Neural cell (in vitro differentiated cells): ENCODE measurements at regions not wholly inside any gene's neighbourhood (a gene's known extent, or its start where the extent isn't known, plus 50 kb on each side); places are given as distances from the start of the nearest gene placed in this dataset.

Experiments
- H2AFZ ChIP-seq: fragments of 200-600, 300-800 bp; sonication (generic), shearing (Covaris generic); 2 replicates; pipeline ENCODE4 v1.6.0; 2014; ENCODE audit warnings: low read depth, mild to moderate bottlenecking, antibody characterized with exemption, low read length, moderate library complexity
- H3F3A ChIP-seq: fragments of 200-600 bp; shearing (Covaris generic); 2 replicates; pipeline ENCODE4 v1.6.1; 2016; ENCODE audit warnings: mild to moderate bottlenecking, moderate library complexity, mixed read lengths, antibody characterized with exemption, low read length; ENCODE audit not compliant: insufficient read depth, poor library complexity, severe bottlenecking
- H3K27ac ChIP-seq: fragments of 200-600, 300-800 bp; sonication (generic), shearing (Covaris generic); 2 replicates; pipeline ENCODE4 v1.5.1; 2014; ENCODE audit warnings: mild to moderate bottlenecking, low read length, moderate library complexity
- H3K27me3 ChIP-seq: fragments of 300-800, 200-600 bp; sonication (generic), shearing (Covaris generic); 2 replicates; pipeline ENCODE4 v1.6.0; 2014; ENCODE audit warnings: mild to moderate bottlenecking, low read depth, low read length, moderate library complexity; ENCODE audit not compliant: insufficient read depth
- H3K36me3 ChIP-seq: fragments of 300-800, 200-600 bp; sonication (generic), shearing (Covaris generic); 2 replicates; pipeline ENCODE4 v1.5.1; 2014; ENCODE audit warnings: mild to moderate bottlenecking, antibody characterized with exemption, low read length, moderate library complexity; ENCODE audit not compliant: insufficient read depth
- H3K4me2 ChIP-seq: fragments of 300-800, 200-600 bp; sonication (generic), shearing (Covaris generic); 2 replicates; pipeline ENCODE4 v1.6.0; 2014; ENCODE audit warnings: mild to moderate bottlenecking, low read length
- H3K4me3 ChIP-seq: fragments of 300-800, 200-600 bp; sonication (generic), shearing (Covaris generic); 2 replicates; pipeline ENCODE4 v1.5.1; 2014; ENCODE audit warnings: mild to moderate bottlenecking, low read length, moderate library complexity
- H3K79me2 ChIP-seq: fragments of 200-600 bp; shearing (Covaris generic); replicated peaks from 2 replicates; pipeline ENCODE4 v1.6.0; 2014; ENCODE audit warnings: mild to moderate bottlenecking, low read length, moderate library complexity; ENCODE audit not compliant: insufficient read depth
- H3K9ac ChIP-seq: fragments of 300-800, 200-600 bp; sonication (generic), shearing (Covaris generic); 2 replicates; pipeline ENCODE4 v1.6.1; 2016; ENCODE audit warnings: mild to moderate bottlenecking, low read length, mixed read lengths
- H3K9me2 ChIP-seq: fragments of 200-600 bp; shearing (Covaris generic); 2 replicates; pipeline ENCODE4 v1.6.1; 2016; ENCODE audit warnings: mild to moderate bottlenecking, low read length, mixed read lengths; ENCODE audit not compliant: insufficient read depth
- H3K9me3 ChIP-seq: fragments of 200-600, 300-800 bp; sonication (generic), shearing (Covaris generic); 2 replicates; pipeline ENCODE4 v1.6.1; 2016; ENCODE audit warnings: mild to moderate bottlenecking, mixed run types, low read length, moderate library complexity, mixed read lengths
- H4K20me1 ChIP-seq: fragments of 200-600 bp; shearing (Covaris generic); 2 replicates; pipeline ENCODE4 v1.6.1; 2016; ENCODE audit warnings: mild to moderate bottlenecking, mixed run types; ENCODE audit not compliant: insufficient read depth
- CTCF ChIP-seq: fragments of 450-650 bp; IDR thresholded peaks from 2 replicates; pipeline ENCODE4 v1.5.1; 2014; ENCODE audit warnings: antibody characterized with exemption, mild to moderate bottlenecking, moderate library complexity; ENCODE audit not compliant: poor library complexity, severe bottlenecking
- EP300 ChIP-seq: fragments of 450-650 bp; conservative IDR thresholded peaks from 2 replicates; pipeline ENCODE4 v1.6.1; 2014; ENCODE audit warnings: antibody characterized with exemption, mild to moderate bottlenecking, moderate library complexity; ENCODE audit not compliant: poor library complexity, severe bottlenecking
- EZH2 ChIP-seq: fragments of 200-600, 300-800 bp; shearing (Covaris generic), sonication (generic); IDR thresholded peaks from 2 replicates; pipeline ENCODE4 v1.6.1; 2014; ENCODE audit warnings: antibody characterized with exemption, low read length, borderline replicate concordance, mild to moderate bottlenecking; ENCODE audit not compliant: insufficient read depth, poor library complexity, severe bottlenecking
- MXI1 ChIP-seq: fragments of 450-650 bp; conservative IDR thresholded peaks from 2 replicates; pipeline ENCODE4 v1.6.1; 2014; ENCODE audit warnings: antibody characterized with exemption, mild to moderate bottlenecking; ENCODE audit not compliant: poor library complexity, severe bottlenecking
- POLR2AphosphoS5 ChIP-seq: IDR thresholded peaks from 2 replicates; pipeline ENCODE4 v1.6.1; 2012
- RAD21 ChIP-seq: fragments of 450-650 bp; conservative IDR thresholded peaks from 2 replicates; pipeline ENCODE4 v1.6.1; 2014; ENCODE audit warnings: antibody characterized with exemption, mild to moderate bottlenecking, moderate library complexity
- SMC3 ChIP-seq: fragments of 450-650 bp; conservative IDR thresholded peaks from 2 replicates; pipeline ENCODE4 v1.6.1; 2014; ENCODE audit warnings: antibody characterized with exemption, mild to moderate bottlenecking, moderate library complexity; ENCODE audit not compliant: poor library complexity
- TAF1 ChIP-seq: IDR thresholded peaks from 2 replicates; pipeline ENCODE4 v1.6.1; 2012; ENCODE audit warnings: low read depth
- TF ChIP-seq, protein P1 (sequence below): IDR thresholded peaks from 2 replicates; pipeline ENCODE4 v1.6.1; 2012; ENCODE audit warnings: borderline replicate concordance

DNA sequence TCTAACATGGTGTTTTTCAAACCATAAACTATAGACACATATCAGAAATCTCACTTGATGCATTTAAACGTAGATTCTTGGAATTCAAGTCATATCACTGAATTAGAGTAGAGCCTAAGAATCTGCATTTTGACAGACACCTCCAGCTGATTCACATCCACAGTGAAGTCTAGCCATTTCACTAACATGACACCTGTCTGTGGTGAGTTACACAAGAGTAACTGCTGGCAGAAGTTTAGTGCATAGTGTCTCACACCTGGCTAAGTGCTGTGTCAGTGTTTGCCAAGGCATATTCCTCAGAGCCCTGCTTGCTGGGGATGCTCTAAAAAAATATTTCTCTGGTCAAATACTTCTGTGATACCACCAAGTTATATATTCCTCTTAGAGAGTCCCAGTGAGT, 237.5 kb upstream of the DIAPH2 start:
- Histone ChIP-seq H3K27ac (no peak overlapping the region), H3K36me3 (no peaks in the 10 kb centered on the region), H3F3A (no peaks in the 10 kb centered on the region), H3K27me3 (no peaks in the 10 kb centered on the region), H3K9me3 (no peaks in the 10 kb centered on the region), H4K20me1 (no peaks in the 10 kb centered on the region), H3K4me3 (no peak overlapping the region), H3K79me2 (no peaks in the 10 kb centered on the region), H3K4me2 (no peak overlapping the region), H3K9ac (no peak overlapping the region), H3K9me2 (no peaks in the 10 kb centered on the region), H2AFZ (no peak overlapping the region)
- TF ChIP-seq, protein P1, sequence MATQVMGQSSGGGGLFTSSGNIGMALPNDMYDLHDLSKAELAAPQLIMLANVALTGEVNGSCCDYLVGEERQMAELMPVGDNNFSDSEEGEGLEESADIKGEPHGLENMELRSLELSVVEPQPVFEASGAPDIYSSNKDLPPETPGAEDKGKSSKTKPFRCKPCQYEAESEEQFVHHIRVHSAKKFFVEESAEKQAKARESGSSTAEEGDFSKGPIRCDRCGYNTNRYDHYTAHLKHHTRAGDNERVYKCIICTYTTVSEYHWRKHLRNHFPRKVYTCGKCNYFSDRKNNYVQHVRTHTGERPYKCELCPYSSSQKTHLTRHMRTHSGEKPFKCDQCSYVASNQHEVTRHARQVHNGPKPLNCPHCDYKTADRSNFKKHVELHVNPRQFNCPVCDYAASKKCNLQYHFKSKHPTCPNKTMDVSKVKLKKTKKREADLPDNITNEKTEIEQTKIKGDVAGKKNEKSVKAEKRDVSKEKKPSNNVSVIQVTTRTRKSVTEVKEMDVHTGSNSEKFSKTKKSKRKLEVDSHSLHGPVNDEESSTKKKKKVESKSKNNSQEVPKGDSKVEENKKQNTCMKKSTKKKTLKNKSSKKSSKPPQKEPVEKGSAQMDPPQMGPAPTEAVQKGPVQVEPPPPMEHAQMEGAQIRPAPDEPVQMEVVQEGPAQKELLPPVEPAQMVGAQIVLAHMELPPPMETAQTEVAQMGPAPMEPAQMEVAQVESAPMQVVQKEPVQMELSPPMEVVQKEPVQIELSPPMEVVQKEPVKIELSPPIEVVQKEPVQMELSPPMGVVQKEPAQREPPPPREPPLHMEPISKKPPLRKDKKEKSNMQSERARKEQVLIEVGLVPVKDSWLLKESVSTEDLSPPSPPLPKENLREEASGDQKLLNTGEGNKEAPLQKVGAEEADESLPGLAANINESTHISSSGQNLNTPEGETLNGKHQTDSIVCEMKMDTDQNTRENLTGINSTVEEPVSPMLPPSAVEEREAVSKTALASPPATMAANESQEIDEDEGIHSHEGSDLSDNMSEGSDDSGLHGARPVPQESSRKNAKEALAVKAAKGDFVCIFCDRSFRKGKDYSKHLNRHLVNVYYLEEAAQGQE: no peak
- TF ChIP-seq SMC3 (no peak), MXI1 (no peak), POLR2AphosphoS5 (no peak), RAD21 (no peak), TAF1 (no peak), CTCF (no peak)

DNA sequence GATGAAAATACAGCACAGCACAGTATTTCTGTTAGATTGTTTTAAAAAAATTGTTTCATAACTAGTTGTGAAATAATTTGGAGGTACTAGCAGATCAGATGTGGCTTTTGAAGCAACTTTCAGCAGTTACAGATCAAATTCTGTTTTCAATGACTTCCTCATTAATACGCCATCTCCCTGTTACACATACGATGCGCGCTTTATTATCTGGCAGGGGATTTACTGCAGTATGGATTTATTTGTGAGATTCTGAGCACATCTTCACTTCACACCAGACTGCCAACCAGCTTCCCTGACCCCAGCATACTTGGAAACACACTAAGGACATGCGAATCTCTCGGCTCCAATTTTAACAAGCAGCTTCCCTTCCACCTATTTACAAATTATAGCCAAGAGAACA, 235.5 kb upstream of the DIAPH2 start:
- Histone ChIP-seq H3F3A (no peaks in the 10 kb centered on the region), H3K9me3 (no peaks in the 10 kb centered on the region), H3K9ac (no peak overlapping the region), H4K20me1 (no peaks in the 10 kb centered on the region), H3K27me3 (no peaks in the 10 kb centered on the region), H2AFZ (no peak overlapping the region), H3K27ac (no peak overlapping the region), H3K4me3 (no peak overlapping the region), H3K36me3 (no peaks in the 10 kb centered on the region), H3K79me2 (no peaks in the 10 kb centered on the region), H3K9me2 (no peaks in the 10 kb centered on the region), H3K4me2 (no peak overlapping the region)
- no peak for TF ChIP-seq MXI1
- no peak for TF ChIP-seq TAF1
- no peak for TF ChIP-seq EZH2
- no peak for TF ChIP-seq EP300
- TF ChIP-seq POLR2AphosphoS5: no peak
- TF ChIP-seq RAD21: no peak
- TF ChIP-seq, protein P1: no peak
- no peak for TF ChIP-seq CTCF
- no peak for TF ChIP-seq SMC3
